Spleen (tissue), 11 donors: ENCODE measurements at regions not wholly inside any gene's neighbourhood (a gene's known extent, or its start where the extent isn't known, plus 50 kb on each side); places are given as distances from the start of the nearest gene placed in this dataset.
A peak's percentile ranks its signal among the peaks of the same experiment; 100 is the strongest.

Experiments
- DNase-seq: peaks from one replicate; pipeline ENCODE4 v3.0.0-alpha.2; 2020
- H3K27ac ChIP-seq, 8 donors: fragments of 200-600 bp; sonication (generic) in 7 of 8; 1 replicate in 4 of 8; 2 replicates in 4 of 8; pipeline versions ENCODE4 v1.5.0 to v1.8.0; 2016 to 2021; ENCODE audit warnings: inconsistent platforms in 4 of 8, mild to moderate bottlenecking in 4 of 8, moderate library complexity in 1 of 8
- H3K27me3 ChIP-seq, 7 donors: fragments of 200-600 bp; sonication (generic) in 6 of 7; replicated peaks in 1 of 7; 1 replicate in 4 of 7; 2 replicates in 3 of 7; pipeline versions ENCODE4 v1.5.0 to v1.8.0; 2016 to 2021; ENCODE audit warnings: inconsistent platforms in 3 of 7, mild to moderate bottlenecking in 1 of 7
- H3K36me3 ChIP-seq, 6 donors: fragments of 200-600 bp; sonication (generic) in 5 of 6; 1 replicate in 4 of 6; 2 replicates in 2 of 6; pipeline versions ENCODE4 v1.5.0 to v1.8.0; 2016 to 2021; ENCODE audit warnings: inconsistent platforms in 2 of 6
- H3K4me1 ChIP-seq, 6 donors: fragments of 200-600 bp; sonication (generic) in 5 of 6; 1 replicate in 3 of 6; 2 replicates in 3 of 6; pipeline versions ENCODE4 v1.5.0 to v1.8.0; 2016 to 2021; ENCODE audit warnings: inconsistent platforms in 3 of 6
- H3K4me3 ChIP-seq, 8 donors: fragments of 200-600 bp; sonication (generic) in 7 of 8; 1 replicate in 4 of 8; 2 replicates in 4 of 8; pipeline versions ENCODE4 v1.5.0 to v1.8.0; 2016 to 2021; ENCODE audit warnings: inconsistent platforms in 4 of 8, mild to moderate bottlenecking in 4 of 8, moderate library complexity in 2 of 8
- H3K9me3 ChIP-seq, 8 donors: fragments of 200-600 bp; sonication (generic) in 7 of 8; 1 replicate in 4 of 8; 2 replicates in 4 of 8; pipeline versions ENCODE4 v1.5.0 to v1.8.0; 2016 to 2021; ENCODE audit warnings: inconsistent platforms in 4 of 8
- POLR2A ChIP-seq, 3 donors: fragments of 450-650 bp; IDR thresholded peaks; one replicate each; pipeline ENCODE4 v1.5.1; 2017; ENCODE audit warnings: antibody characterized with exemption in 3 of 3, mild to moderate bottlenecking in 1 of 3
- POLR2AphosphoS5 ChIP-seq, 3 donors: sonication (generic); formaldehyde crosslinking; IDR thresholded peaks; one replicate each; pipeline ENCODE4 v1.5.1; 2017; ENCODE audit warnings: antibody characterized with exemption in 3 of 3
- WGBS, 5 donors: extraction: QIAGEN DNeasy Blood & Tissue Kit in 3 of 5; methylation state at CpG; one replicate each; pipeline versions ENCODE4 v1.1.5 to v1.1.7; 2013 to 2018; 5-methylcytosine and 5-hydroxymethylcytosine counted together
- intact Hi-C: fragments of 100-400 bp; cut with DNase I; formaldehyde crosslinking; loops from one replicate; pipeline ENCODE4 v1.15.0; 2023; ENCODE audit warnings: low total_unique reads
- TF ChIP-seq, protein P1 (sequence below), 11 experiments: fragments of 200-600 bp in 7 of 11; fragments of 450-650 bp in 4 of 11; sonication (generic) in 4 of 11; IDR thresholded peaks in 8 of 11; conservative IDR thresholded peaks in 3 of 11; 1 replicate in 7 of 11; 2 replicates in 4 of 11; pipeline versions ENCODE4 v1.4.0 to v1.8.0; 2016 to 2021; ENCODE audit warnings: antibody characterized with exemption in 11 of 11, inconsistent platforms in 4 of 11, mild to moderate bottlenecking in 1 of 11
- donor health status: healthy with polysubstance abuse.
- donor health status: DM: no; HTN: no; CAD: no; lungs with moderate emphysema.
- donor health status: DM: no; HTN: no; CAD: no.
- donor health status: Bipolar disorder and iron deficiency.
- donor health status: healthy.
- donor health status: DM: no; HTN: no; CAD: no.
- donor health status: DM: yes; HTN: yes; CAD: no.

DNA sequence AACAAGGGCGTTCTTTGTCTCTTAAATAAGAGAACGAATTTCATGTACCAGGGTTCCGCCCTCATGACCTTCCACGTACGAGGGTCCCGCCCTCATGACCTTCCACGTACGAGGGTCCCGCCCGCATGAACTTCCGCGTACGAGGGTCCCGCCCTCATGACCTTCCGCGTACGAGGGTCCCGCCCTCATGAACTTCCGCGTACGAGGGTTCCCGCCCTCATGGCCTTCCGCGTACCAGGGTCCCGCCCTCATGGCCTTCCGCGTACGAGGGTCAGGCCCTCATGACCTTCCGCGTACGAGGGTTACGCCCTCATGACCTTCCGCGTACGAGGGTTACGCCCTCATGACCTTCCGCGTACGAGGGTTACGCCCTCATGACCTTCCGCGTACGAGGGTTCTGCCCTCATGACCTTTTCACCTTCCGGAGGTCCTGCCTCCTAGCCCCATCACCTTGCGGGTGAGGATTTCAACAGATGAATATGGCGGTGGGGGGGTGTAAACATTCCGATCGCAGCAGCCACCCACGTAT lies 273.9 kb upstream of the ADAMTS16 start:
- Histone ChIP-seq H3K4me1 (no peaks in the 10 kb centered on the region), H3K27ac (no peak overlapping the region), H3K27me3 (no peaks in the 10 kb centered on the region), H3K4me3 (no peak overlapping the region), H3K36me3 (no peaks in the 10 kb centered on the region), H3K9me3 (peaks cover 0 to 17% (median 0%) of the 10 kb centered on the region in 8 donors)
- no peak for DNase-seq
- TF ChIP-seq POLR2AphosphoS5 (IDR thresholded peaks at IDR 0.05), result no peak
- no peak for TF ChIP-seq POLR2A (IDR thresholded peaks at IDR 0.05)
- TF ChIP-seq, protein P1, sequence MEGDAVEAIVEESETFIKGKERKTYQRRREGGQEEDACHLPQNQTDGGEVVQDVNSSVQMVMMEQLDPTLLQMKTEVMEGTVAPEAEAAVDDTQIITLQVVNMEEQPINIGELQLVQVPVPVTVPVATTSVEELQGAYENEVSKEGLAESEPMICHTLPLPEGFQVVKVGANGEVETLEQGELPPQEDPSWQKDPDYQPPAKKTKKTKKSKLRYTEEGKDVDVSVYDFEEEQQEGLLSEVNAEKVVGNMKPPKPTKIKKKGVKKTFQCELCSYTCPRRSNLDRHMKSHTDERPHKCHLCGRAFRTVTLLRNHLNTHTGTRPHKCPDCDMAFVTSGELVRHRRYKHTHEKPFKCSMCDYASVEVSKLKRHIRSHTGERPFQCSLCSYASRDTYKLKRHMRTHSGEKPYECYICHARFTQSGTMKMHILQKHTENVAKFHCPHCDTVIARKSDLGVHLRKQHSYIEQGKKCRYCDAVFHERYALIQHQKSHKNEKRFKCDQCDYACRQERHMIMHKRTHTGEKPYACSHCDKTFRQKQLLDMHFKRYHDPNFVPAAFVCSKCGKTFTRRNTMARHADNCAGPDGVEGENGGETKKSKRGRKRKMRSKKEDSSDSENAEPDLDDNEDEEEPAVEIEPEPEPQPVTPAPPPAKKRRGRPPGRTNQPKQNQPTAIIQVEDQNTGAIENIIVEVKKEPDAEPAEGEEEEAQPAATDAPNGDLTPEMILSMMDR (IDR thresholded peaks at IDR 0.05 in 8 of 11, conservative IDR thresholded peaks at IDR 0.05 in 3 of 11), result no peak
- 95 to 96% (median 96%) methylated on average over 49 of the region's 49 CpGs for whole genome bisulfite sequencing, 5 donors
- intact Hi-C loops, result no loop called here

DNA sequence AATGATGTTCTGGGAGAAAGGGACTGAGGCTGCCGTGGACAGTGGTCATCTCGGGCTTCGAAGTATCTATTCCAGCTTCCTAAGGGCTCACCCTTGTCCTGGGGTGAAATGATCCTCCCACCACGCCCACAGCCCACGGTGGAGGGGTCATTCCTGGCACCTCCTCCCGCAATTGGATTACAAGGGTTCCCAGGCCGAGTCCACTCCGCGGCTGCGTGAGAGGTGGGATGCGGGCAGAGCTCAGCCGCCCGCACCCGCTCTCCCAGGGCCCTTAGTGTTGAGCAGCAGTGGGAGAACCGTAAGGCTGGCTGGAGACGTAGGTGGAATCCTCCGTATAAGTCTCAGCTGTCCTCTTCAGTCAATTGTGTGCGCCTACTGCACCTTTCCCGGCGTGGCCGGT lies 273.3 kb upstream of the ADAMTS16 start:
- intact Hi-C loops, result no loop called here
- 95 to 96% (median 95%) methylated on average over 21 of the region's 21 CpGs for WGBS, 5 donors
- Histone ChIP-seq H3K27ac (no peak overlapping the region), H3K4me3 (no peak overlapping the region), H3K9me3 (peaks cover 0 to 17% (median 0%) of the 10 kb centered on the region in 8 donors), H3K4me1 (no peaks in the 10 kb centered on the region), H3K27me3 (no peaks in the 10 kb centered on the region), H3K36me3 (no peaks in the 10 kb centered on the region)
- TF ChIP-seq POLR2A (IDR thresholded peaks at IDR 0.05), result no peak
- TF ChIP-seq POLR2AphosphoS5 (IDR thresholded peaks at IDR 0.05), result no peak
- TF ChIP-seq, protein P1 (IDR thresholded peaks at IDR 0.05 in 8 of 11, conservative IDR thresholded peaks at IDR 0.05 in 3 of 11), result no peak
- no peak for DNase-seq

DNA sequence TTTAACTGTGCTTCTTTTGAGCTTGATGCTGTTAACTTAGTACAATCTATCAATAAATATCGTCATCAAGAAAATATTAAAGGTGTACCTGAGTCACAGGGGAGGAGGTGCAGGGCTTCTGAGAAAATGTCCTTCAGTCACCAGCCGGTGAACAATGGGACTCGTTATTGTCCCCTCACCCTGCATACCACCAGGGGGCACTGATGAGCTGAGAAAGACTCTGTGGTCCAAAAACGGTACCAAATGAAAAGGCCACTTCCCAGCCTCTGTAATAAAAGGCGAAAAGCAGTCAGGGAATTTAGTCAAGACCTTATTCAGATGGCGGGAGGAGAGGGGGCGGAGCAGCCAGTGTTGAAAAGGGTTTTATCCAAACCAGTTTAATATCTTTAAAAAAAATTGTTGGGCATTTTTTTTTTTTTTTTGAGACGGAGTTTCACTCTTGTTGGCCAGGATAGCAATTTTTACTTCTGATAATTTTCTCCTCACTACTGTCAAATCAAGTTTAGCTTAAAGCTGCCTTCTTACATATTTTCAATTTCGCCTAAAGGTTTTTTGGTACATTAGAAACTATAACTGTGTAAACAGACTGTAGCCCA lies 271.9 kb upstream of the ADAMTS16 start:
- intact Hi-C loops, result no loop called here
- H3K27me3 ChIP-seq, result no peaks in the 10 kb centered on the region
- peaks cover 0 to 17% (median 0%) of the 10 kb centered on the region in 8 donors for H3K9me3 ChIP-seq
- DNase-seq, result no peak
- H3K27ac ChIP-seq, result no peak overlapping the region
- WGBS, 5 donors, result 35 to 40% (median 38%) methylated on average over 9 of the region's 9 CpGs
- no peaks in the 10 kb centered on the region for H3K4me1 ChIP-seq
- TF ChIP-seq POLR2AphosphoS5 (IDR thresholded peaks at IDR 0.05), result no peak
- no peak for TF ChIP-seq POLR2A (IDR thresholded peaks at IDR 0.05)
- TF ChIP-seq, protein P1 (IDR thresholded peaks at IDR 0.05 in 8 of 11, conservative IDR thresholded peaks at IDR 0.05 in 3 of 11), result peak in 9 of 11 experiments; percentile 23 to 68 (median 56)
- no peak overlapping the region for H3K4me3 ChIP-seq
- no peaks in the 10 kb centered on the region for H3K36me3 ChIP-seq

DNA sequence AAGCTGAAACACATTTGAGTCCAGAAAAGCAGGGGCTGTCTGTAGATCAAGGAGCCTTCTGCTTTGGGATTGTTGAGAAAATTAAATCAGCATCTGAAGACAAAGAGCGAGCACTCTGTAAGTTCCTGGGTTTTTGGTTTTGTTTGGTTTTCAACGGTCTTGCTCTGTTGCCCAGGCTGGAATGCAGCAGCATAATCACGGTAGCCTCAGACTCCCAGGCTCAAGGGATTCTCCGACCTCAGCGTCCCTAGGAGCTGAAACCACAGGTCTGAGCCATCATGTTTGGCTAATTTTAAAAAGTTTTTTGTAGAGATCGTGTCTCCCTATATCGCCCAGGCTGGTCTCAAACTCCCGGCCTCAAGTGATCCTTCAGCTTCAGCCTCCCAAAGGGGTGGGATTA lies 266.5 kb upstream of the ADAMTS16 start:
- no peaks in the 10 kb centered on the region for H3K36me3 ChIP-seq

More for the DNA sequence above, 266.5 kb upstream of the ADAMTS16 start:
- intact Hi-C loops, result no loop called here
- no peak overlapping the region for H3K27ac ChIP-seq
- H3K4me1 ChIP-seq, result no peaks in the 10 kb centered on the region
- TF ChIP-seq, protein P1 (IDR thresholded peaks at IDR 0.05 in 8 of 11, conservative IDR thresholded peaks at IDR 0.05 in 3 of 11), result no peak
- no peak for TF ChIP-seq POLR2AphosphoS5 (IDR thresholded peaks at IDR 0.05)
- no peak for TF ChIP-seq POLR2A (IDR thresholded peaks at IDR 0.05)
- no peak for DNase-seq
- H3K4me3 ChIP-seq, result no peak overlapping the region
- 81 to 93% (median 91%) methylated on average over 8 of the region's 8 CpGs for WGBS, 5 donors
- H3K27me3 ChIP-seq, result peaks cover 0 to 9% (median 0%) of the 10 kb centered on the region in 7 donors
- H3K9me3 ChIP-seq, result no peaks in the 10 kb centered on the region
